Esophagus muscularis mucosa (tissue), 3 donors: ENCODE measurements at regions not wholly inside any gene's neighbourhood (a gene's known extent, or its start where the extent isn't known, plus 50 kb on each side); places are given as distances from the start of the nearest gene placed in this dataset.

Source experiments
- EP300 ChIP-seq: sonication (generic); formaldehyde crosslinking; IDR thresholded peaks from one replicate; pipeline ENCODE4 v1.6.1; 2017; ENCODE audit warnings: antibody characterized with exemption
- TF ChIP-seq, protein P1 (sequence below), 3 experiments: fragments of 200-600 bp in 2 of 3; fragments of 450-650 bp in 1 of 3; sonication (generic) in 2 of 3; IDR thresholded peaks; one replicate each; pipeline ENCODE4 v1.5.1; 2017 to 2019; ENCODE audit warnings: antibody characterized with exemption in 3 of 3, mild to moderate bottlenecking in 2 of 3, moderate library complexity in 1 of 3

DNA sequence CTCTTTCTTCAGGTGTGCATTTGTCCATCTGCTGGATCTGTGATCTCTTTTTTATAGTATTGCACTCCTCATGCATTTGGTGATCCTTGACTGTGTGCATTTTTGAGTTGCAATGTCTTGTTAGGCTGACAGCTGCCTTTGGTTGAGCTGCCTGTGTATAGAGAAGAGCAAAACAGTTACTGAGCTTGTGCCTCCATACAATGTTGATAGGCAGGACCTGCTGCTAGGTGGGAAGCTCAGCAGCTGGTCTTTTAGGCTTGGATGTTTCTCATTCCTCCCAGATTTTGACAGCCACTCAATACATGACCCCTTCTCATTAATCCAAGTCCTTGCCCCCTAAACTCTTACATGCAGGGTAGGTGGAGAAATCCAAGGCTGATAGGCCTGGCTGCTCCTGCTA lies 74.8 kb upstream of the PIAS1 start:
- TF ChIP-seq, protein P1, sequence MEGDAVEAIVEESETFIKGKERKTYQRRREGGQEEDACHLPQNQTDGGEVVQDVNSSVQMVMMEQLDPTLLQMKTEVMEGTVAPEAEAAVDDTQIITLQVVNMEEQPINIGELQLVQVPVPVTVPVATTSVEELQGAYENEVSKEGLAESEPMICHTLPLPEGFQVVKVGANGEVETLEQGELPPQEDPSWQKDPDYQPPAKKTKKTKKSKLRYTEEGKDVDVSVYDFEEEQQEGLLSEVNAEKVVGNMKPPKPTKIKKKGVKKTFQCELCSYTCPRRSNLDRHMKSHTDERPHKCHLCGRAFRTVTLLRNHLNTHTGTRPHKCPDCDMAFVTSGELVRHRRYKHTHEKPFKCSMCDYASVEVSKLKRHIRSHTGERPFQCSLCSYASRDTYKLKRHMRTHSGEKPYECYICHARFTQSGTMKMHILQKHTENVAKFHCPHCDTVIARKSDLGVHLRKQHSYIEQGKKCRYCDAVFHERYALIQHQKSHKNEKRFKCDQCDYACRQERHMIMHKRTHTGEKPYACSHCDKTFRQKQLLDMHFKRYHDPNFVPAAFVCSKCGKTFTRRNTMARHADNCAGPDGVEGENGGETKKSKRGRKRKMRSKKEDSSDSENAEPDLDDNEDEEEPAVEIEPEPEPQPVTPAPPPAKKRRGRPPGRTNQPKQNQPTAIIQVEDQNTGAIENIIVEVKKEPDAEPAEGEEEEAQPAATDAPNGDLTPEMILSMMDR (IDR thresholded peaks at IDR 0.05) = no peak
- no peak for TF ChIP-seq EP300
